GM23338 (cell line): ENCODE measurements at regions not wholly inside any gene's neighbourhood (a gene's known extent, or its start where the extent isn't known, plus 50 kb on each side); places are given as distances from the start of the nearest gene placed in this dataset.

Experiments used
- ATAC-seq: fragments of 200-7000 bp; cut with Tn5 transposase; 3 replicates; pipeline ENCODE4 v1.9.1; 2020
- DNase-seq: peaks from one replicate; pipeline ENCODE4 v3.0.0-alpha.2; 2015; ENCODE audit warnings: low spot score
- H2AFZ ChIP-seq: fragments of 200-600 bp; sonication (generic); 2 replicates; pipeline ENCODE4 v1.8.0; 2016; ENCODE audit warnings: antibody characterized with exemption, mild to moderate bottlenecking, moderate library complexity
- H3F3A ChIP-seq: fragments of 200-600 bp; sonication (generic); replicated peaks from 2 replicates; pipeline ENCODE4 v1.8.0; 2017; ENCODE audit warnings: antibody characterized with exemption, mixed run types, low read depth
- H3K27ac ChIP-seq: fragments of 200-600 bp; sonication (generic); 2 replicates; pipeline ENCODE4 v1.6.1; 2016; ENCODE audit warnings: low read depth
- H3K27me3 ChIP-seq: fragments of 200-600 bp; sonication (generic); 2 replicates; pipeline ENCODE4 v1.8.0; 2016; ENCODE audit warnings: mild to moderate bottlenecking, mixed run types, moderate library complexity; ENCODE audit not compliant: insufficient read depth
- H3K36me3 ChIP-seq: fragments of 200-600 bp; sonication (generic); 2 replicates; pipeline ENCODE4 v1.8.0; 2016; ENCODE audit warnings: mild to moderate bottlenecking; ENCODE audit not compliant: insufficient read depth
- H3K4me1 ChIP-seq: fragments of 200-600 bp; sonication (generic); 2 replicates; pipeline ENCODE4 v1.8.0; 2016; ENCODE audit warnings: mild to moderate bottlenecking, moderate library complexity; ENCODE audit not compliant: insufficient read depth
- H3K4me2 ChIP-seq: fragments of 200-600 bp; sonication (generic); 2 replicates; pipeline ENCODE4 v1.7.1; 2017; ENCODE audit warnings: mixed run types
- H3K4me3 ChIP-seq: fragments of 200-600 bp; sonication (generic); 2 replicates; pipeline ENCODE4 v1.6.1; 2016; ENCODE audit warnings: mixed run types
- H3K79me2 ChIP-seq: fragments of 200-600 bp; sonication (generic); replicated peaks from 2 replicates; pipeline ENCODE4 v1.8.0; 2017; ENCODE audit warnings: mild to moderate bottlenecking; ENCODE audit not compliant: insufficient read depth
- H3K9me2 ChIP-seq: fragments of 200-600 bp; sonication (generic); 2 replicates; pipeline ENCODE4 v1.8.0; 2017; ENCODE audit not compliant: insufficient read depth
- H4K20me1 ChIP-seq: fragments of 200-600 bp; sonication (generic); replicated peaks from 2 replicates; pipeline ENCODE4 v1.8.0; 2017; ENCODE audit warnings: mild to moderate bottlenecking; ENCODE audit not compliant: insufficient read depth
- H3K27ac Mint-ChIP-seq: 2 replicates; pipeline ENCODE4 v1.8.0; 2020; ENCODE audit warnings: inconsistent platforms, mild to moderate bottlenecking, moderate library complexity, mixed read lengths
- H3K27me3 Mint-ChIP-seq: 3 replicates; pipeline ENCODE4 v1.8.0; 2022; ENCODE audit warnings: low read depth, mild to moderate bottlenecking, moderate library complexity, mixed read lengths, inconsistent platforms; ENCODE audit not compliant: insufficient read depth, poor library complexity
- H3K36me3 Mint-ChIP-seq: 3 replicates; pipeline ENCODE4 v1.8.0; 2021; ENCODE audit warnings: low read depth, mild to moderate bottlenecking, inconsistent platforms, moderate library complexity, mixed read lengths
- H3K4me1 Mint-ChIP-seq: 3 replicates; pipeline ENCODE4 v1.8.0; 2020; ENCODE audit warnings: mild to moderate bottlenecking, inconsistent platforms, mixed read lengths
- H3K4me3 Mint-ChIP-seq: 3 replicates; pipeline ENCODE4 v1.8.0; 2021; ENCODE audit warnings: moderate library complexity, mild to moderate bottlenecking, inconsistent platforms, mixed read lengths
- H3K9me3 Mint-ChIP-seq: 3 replicates; pipeline ENCODE4 v1.8.0; 2020; ENCODE audit warnings: moderate library complexity, mild to moderate bottlenecking, inconsistent platforms, mixed read lengths
- CREB1 ChIP-seq: fragments of 250-450 bp; sonication (Bioruptor Pico); IDR thresholded peaks from 2 replicates; pipeline ENCODE4 v1.5.0; 2020; ENCODE audit warnings: low read depth, mild to moderate bottlenecking, moderate library complexity
- ETS1 ChIP-seq: IDR thresholded peaks from 2 replicates; pipeline ENCODE4 v1.6.1; 2016; ENCODE audit warnings: antibody characterized with exemption
- EZH2 ChIP-seq: fragments of 200-600 bp; sonication (generic); IDR thresholded peaks from one replicate; pipeline ENCODE4 v1.8.0; 2017; ENCODE audit warnings: antibody characterized with exemption, mild to moderate bottlenecking, low read depth; ENCODE audit not compliant: unreplicated experiment
- EZH2phosphoT487 ChIP-seq: fragments of 200-600 bp; sonication (generic); IDR thresholded peaks from one replicate; pipeline ENCODE4 v1.8.1; 2018; ENCODE audit warnings: antibody characterized with exemption; ENCODE audit not compliant: unreplicated experiment
- JUNB ChIP-seq: IDR thresholded peaks from one replicate; pipeline ENCODE4 v1.6.1; 2016; ENCODE audit warnings: antibody characterized with exemption; ENCODE audit not compliant: unreplicated experiment
- POLR2AphosphoS5 ChIP-seq: IDR thresholded peaks from 2 replicates; pipeline ENCODE4 v1.6.1; 2016; ENCODE audit warnings: antibody characterized with exemption, low read depth
- REST ChIP-seq: IDR thresholded peaks from one replicate; pipeline ENCODE4 v1.6.1; 2018; ENCODE audit warnings: antibody characterized with exemption; ENCODE audit not compliant: unreplicated experiment
- STAT1 ChIP-seq: IDR thresholded peaks from one replicate; pipeline ENCODE4 v1.6.1; 2016; ENCODE audit warnings: antibody characterized with exemption; ENCODE audit not compliant: unreplicated experiment
- ZNF114 ChIP-seq: fragments of 250-450 bp; sonication (Bioruptor Pico); IDR thresholded peaks from 2 replicates; pipeline ENCODE4 v1.5.0; 2020; ENCODE audit warnings: mild to moderate bottlenecking, moderate library complexity
- ZNF462 ChIP-seq: fragments of 250-450 bp; sonication (Bioruptor Pico); IDR thresholded peaks from 2 replicates; pipeline ENCODE4 v1.5.0; 2020; ENCODE audit warnings: mild to moderate bottlenecking, moderate library complexity

- Histone ChIP-seq H3K4me3 (no peak overlapping the region), H3K79me2 (no peaks in the 10 kb centered on the region), H2AFZ (peak overlapping the region; percentile 77; the same call in 1 of the 2 replicates), H3F3A (no peaks in the 10 kb centered on the region), H3K27ac (no peak overlapping the region), H4K20me1 (no peaks in the 10 kb centered on the region), H3K4me2 (no peak overlapping the region), H3K27me3 (no peaks in the 10 kb centered on the region), H3K9me2 (0 out of 2 replicates have a peak, but pooled peaks cover 6% of the 10 kb centered on the region), H3K4me1 (no peaks in the 10 kb centered on the region), H3K36me3 (no peaks in the 10 kb centered on the region)
- no peaks in the 10 kb centered on the region for H3K27me3 Mint-ChIP-seq
- no peaks in the 10 kb centered on the region for H3K9me3 Mint-ChIP-seq
- H3K4me3 Mint-ChIP-seq: no peak overlapping the region
- no peaks in the 10 kb centered on the region for H3K36me3 Mint-ChIP-seq
- ATAC-seq (no peak), DNase-seq (no peak)
- no peak for TF ChIP-seq ZNF114 (CRISPR knock-in tag)
- H3K27ac Mint-ChIP-seq: no peak overlapping the region
- peaks cover 4% of the 10 kb centered on the region; the same call in 2 of the 3 replicates for H3K4me1 Mint-ChIP-seq
Measured at GRCh38 chr9:115712981-115713380, 440.6 kb upstream of the PAPPA start.

GRCh38 chr9:115715666-115716065 is 437.9 kb upstream of the PAPPA start:
- H3K36me3 ChIP-seq: no peaks in the 10 kb centered on the region
- ATAC-seq (no peak), DNase-seq (no peak)
- H3K9me3 Mint-ChIP-seq: no peaks in the 10 kb centered on the region
- H2AFZ ChIP-seq: no peak overlapping the region
- H3K27ac Mint-ChIP-seq: no peak overlapping the region
- no peaks in the 10 kb centered on the region for H3K79me2 ChIP-seq
- H3K4me3 Mint-ChIP-seq: no peak overlapping the region
- H3K4me1 Mint-ChIP-seq: peaks cover 4% of the 10 kb centered on the region; the same call in 2 of the 3 replicates
- no peak overlapping the region for H3K27ac ChIP-seq
- 0 out of 2 replicates have a peak, but pooled peaks cover 6% of the 10 kb centered on the region for H3K9me2 ChIP-seq
- H4K20me1 ChIP-seq: no peaks in the 10 kb centered on the region
- H3K4me3 ChIP-seq: no peak overlapping the region
- no peaks in the 10 kb centered on the region for H3K27me3 ChIP-seq
- H3K27me3 Mint-ChIP-seq: no peaks in the 10 kb centered on the region
- no peaks in the 10 kb centered on the region for H3K4me1 ChIP-seq
- no peaks in the 10 kb centered on the region for H3K36me3 Mint-ChIP-seq
- H3F3A ChIP-seq: no peaks in the 10 kb centered on the region
- H3K4me2 ChIP-seq: no peak overlapping the region
- TF ChIP-seq STAT1: no peak
- no peak for TF ChIP-seq ETS1
- no peak for TF ChIP-seq POLR2AphosphoS5
- no peak for TF ChIP-seq REST
- no peak for TF ChIP-seq ZNF114 (CRISPR knock-in tag)
- TF ChIP-seq JUNB: no peak
- no peak for TF ChIP-seq EZH2phosphoT487
- no peak for TF ChIP-seq CREB1 (CRISPR knock-in tag)
- TF ChIP-seq EZH2: no peak
- TF ChIP-seq ZNF462 (CRISPR knock-in tag): no peak
